IMR-90 (cell line): ENCODE measurements at regions not wholly inside any gene's neighbourhood (a gene's known extent, or its start where the extent isn't known, plus 50 kb on each side); places are given as distances from the start of the nearest gene placed in this dataset.

Source experiments
- ATAC-seq: fragments of 200-7000 bp; cut with Tn5 transposase; 2 replicates; pipeline ENCODE4 v1.9.1; 2020; ENCODE audit warnings: low read depth, mild to moderate bottlenecking, moderate library complexity
- BruUV-seq: library from RNA; stranded (reverse); fragments of 400-500 nt; replicated peaks from 2 replicates; lab custom pipeline; 2021; lab: Mats Ljungman, UMichigan
- CTCF ChIA-PET: fragments of 300-600 bp; formaldehyde crosslinking; extraction: SDS; loops from one replicate; lab custom pipeline; 2021; ENCODE audit warnings: antibody characterized with exemption; lab: Yijun Ruan, JAX
- POLR2A ChIA-PET: fragments of 300-600 bp; sonication (Branson Sonifier 250); formaldehyde crosslinking; loops from one replicate; lab custom pipeline; 2022; ENCODE audit warnings: antibody characterized with exemption; ENCODE audit not compliant: unreplicated experiment; lab: Charles Lee
- DNase-seq: peaks from one replicate; pipeline ENCODE4 v3.0.0; 2013
- H2AFZ ChIP-seq: replicated peaks from 2 replicates; pipeline ENCODE3; 2013; ENCODE audit warnings: low read length, mild to moderate bottlenecking; ENCODE audit not compliant: poor library complexity
- H2AK5ac ChIP-seq: 2 replicates; pipeline ENCODE4 v1.6.1; 2013; ENCODE audit warnings: low read depth, low read length, inconsistent platforms
- H2AK9ac ChIP-seq: replicated peaks from 2 replicates; pipeline ENCODE3; 2013; ENCODE audit warnings: mild to moderate bottlenecking, low read depth, low read length, moderate library complexity; ENCODE audit not compliant: poor library complexity
- H2BK120ac ChIP-seq: 2 replicates; pipeline ENCODE4 v1.6.1; 2013; ENCODE audit warnings: low read depth, low read length, inconsistent platforms
- H2BK15ac ChIP-seq: 3 replicates; pipeline ENCODE4 v1.6.1; 2013; ENCODE audit warnings: low read depth, low read length, inconsistent platforms
- H2BK20ac ChIP-seq: 2 replicates; pipeline ENCODE4 v1.6.1; 2013; ENCODE audit warnings: low read depth, mild to moderate bottlenecking, inconsistent platforms, low read length, moderate library complexity
- H2BK5ac ChIP-seq: 2 replicates; pipeline ENCODE4 v1.6.1; 2013; ENCODE audit warnings: mild to moderate bottlenecking, low read depth, low read length, inconsistent platforms; ENCODE audit not compliant: poor library complexity, severe bottlenecking
- H3K14ac ChIP-seq: replicated peaks from 2 replicates; pipeline ENCODE4 v1.6.1; 2013; ENCODE audit warnings: low read depth, low read length, inconsistent platforms
- H3K18ac ChIP-seq: 2 replicates; pipeline ENCODE4 v1.6.1; 2013; ENCODE audit warnings: low read depth, low read length, control low read depth
- H3K23ac ChIP-seq: 2 replicates; pipeline ENCODE4 v1.6.1; 2013; ENCODE audit warnings: low read depth, low read length, inconsistent platforms
- H3K27ac ChIP-seq: 2 replicates; pipeline ENCODE4 v1.5.1; 2013; ENCODE audit warnings: mild to moderate bottlenecking, control low read depth, low read length; ENCODE audit not compliant: insufficient read depth
- H3K27me3 ChIP-seq: 2 replicates; pipeline ENCODE4 v1.6.1; 2013; ENCODE audit warnings: low read length; ENCODE audit not compliant: control insufficient read depth, insufficient read depth
- H3K36me3 ChIP-seq: 2 replicates; pipeline ENCODE4 v1.6.1; 2013; ENCODE audit warnings: low read length, mixed read lengths; ENCODE audit not compliant: control insufficient read depth, insufficient read depth
- H3K4ac ChIP-seq: 2 replicates; pipeline ENCODE4 v1.6.1; 2013; ENCODE audit warnings: low read depth, low read length, inconsistent platforms
- H3K4me1 ChIP-seq: 2 replicates; pipeline ENCODE4 v1.6.1; 2013; ENCODE audit warnings: low read length, mixed read lengths; ENCODE audit not compliant: control insufficient read depth, insufficient read depth
- H3K4me2 ChIP-seq: 2 replicates; pipeline ENCODE4 v1.6.1; 2013; ENCODE audit warnings: low read depth, mild to moderate bottlenecking, control low read depth, low read length, moderate library complexity
- H3K4me3 ChIP-seq: 2 replicates; pipeline ENCODE4 v1.5.1; 2013; ENCODE audit warnings: low read depth, mild to moderate bottlenecking, control low read depth, low read length, moderate library complexity; ENCODE audit not compliant: insufficient read depth
- H3K56ac ChIP-seq: 2 replicates; pipeline ENCODE4 v1.6.1; 2013; ENCODE audit warnings: low read length, inconsistent platforms; ENCODE audit not compliant: insufficient read depth; ENCODE audit errors: extremely low read depth
- H3K79me1 ChIP-seq, 2 experiments: 2 replicates each; pipeline ENCODE4 v1.6.1; 2013; ENCODE audit warnings: low read length in 2 of 2, inconsistent platforms in 1 of 2, low read depth in 1 of 2
- H3K9ac ChIP-seq: 2 replicates; pipeline ENCODE4 v1.6.1; 2013; ENCODE audit warnings: low read depth, low read length, control low read depth
- H3K9me1 ChIP-seq: 2 replicates; pipeline ENCODE4 v1.6.1; 2013; ENCODE audit warnings: low read length, inconsistent platforms; ENCODE audit not compliant: insufficient read depth
- H3K9me3 ChIP-seq: 2 replicates; pipeline ENCODE4 v1.6.1; 2013; ENCODE audit warnings: low read length; ENCODE audit not compliant: control insufficient read depth, insufficient read depth
- H4K20me1 ChIP-seq: 2 replicates; pipeline ENCODE4 v1.6.1; 2013; ENCODE audit warnings: low read length, inconsistent platforms; ENCODE audit not compliant: insufficient read depth
- H4K5ac ChIP-seq: 2 replicates; pipeline ENCODE4 v1.6.1; 2013; ENCODE audit warnings: mild to moderate bottlenecking, low read depth, low read length, control low read depth
- H4K8ac ChIP-seq, 2 experiments: 2 replicates each; pipeline ENCODE4 v1.6.1; 2013; ENCODE audit warnings: low read depth in 2 of 2, low read length in 2 of 2, control low read depth in 1 of 2, inconsistent platforms in 1 of 2
- H4K91ac ChIP-seq: 2 replicates; pipeline ENCODE4 v1.6.1; 2013; ENCODE audit warnings: low read depth, low read length, inconsistent platforms; ENCODE audit not compliant: insufficient read depth
- CTCF ChIP-seq: conservative IDR thresholded peaks from 2 replicates; pipeline ENCODE4 v1.5.1; 2012; ENCODE audit warnings: mild to moderate bottlenecking, low read depth, low read length, improper control_type of control experiment
- POLR2A ChIP-seq: IDR thresholded peaks from 2 replicates; pipeline ENCODE4 v1.6.1; 2012; ENCODE audit warnings: mild to moderate bottlenecking, low read depth, low read length
- USF2 ChIP-seq: fragments of 150-350 bp; IDR thresholded peaks from 2 replicates; pipeline ENCODE4 v1.6.1; 2017; ENCODE audit warnings: mild to moderate bottlenecking, antibody characterized with exemption, low read length, low read depth
- WGBS, 2 experiments: methylation state at CpG; one replicate each; pipeline versions ENCODE4 v1.1.5 to v1.1.7; 2013; ENCODE audit warnings: missing lambda C conversion rate in 2 of 2; ENCODE audit not compliant: insufficient read length in 1 of 2; ENCODE audit errors: extremely low coverage in 2 of 2; 5-methylcytosine and 5-hydroxymethylcytosine counted together
- dilution Hi-C: fragments of 300-500 bp; cut with HindIII; formaldehyde crosslinking; loops from one replicate; pipeline ENCODE4 v1.14.3; 2018; ENCODE audit warnings: low sequenced_read_pairs; ENCODE audit not compliant: unreplicated experiment
- in situ Hi-C: fragments of 300-500 bp; cut with MboI; formaldehyde crosslinking; loops from 3 replicates; pipeline ENCODE4 v1.14.3; 2019; ENCODE audit warnings: low sequenced_read_pairs, inconsistent platforms, mixed read lengths
- intact Hi-C: fragments of 100-400 bp; cut with micrococcal nuclease; formaldehyde crosslinking; loops from 2 replicates; pipeline ENCODE4 v1.10.0; 2022

- H2BK15ac ChIP-seq, result no peak overlapping the region
- no peak overlapping the region for H3K23ac ChIP-seq
- no peak overlapping the region for H2AFZ ChIP-seq
- H4K20me1 ChIP-seq, result no peaks in the 10 kb centered on the region
- no TSS peak for BruUV-seq
- no peak overlapping the region for H3K4me2 ChIP-seq
- no peak overlapping the region for H4K91ac ChIP-seq
- no peak overlapping the region for H3K18ac ChIP-seq
- no peak for DNase-seq
- TF ChIP-seq USF2, result no peak
- TF ChIP-seq CTCF, result no peak
- no peak for TF ChIP-seq POLR2A
- in situ Hi-C loops (no loop called here), dilution Hi-C loops (no loop called here), intact Hi-C loops (no loop called here)
- no peak overlapping the region for H4K5ac ChIP-seq
- H2AK5ac ChIP-seq, result no peak overlapping the region
- H3K36me3 ChIP-seq, result no peaks in the 10 kb centered on the region
- H2AK9ac ChIP-seq, result no peak overlapping the region
- no peak overlapping the region for H3K4me3 ChIP-seq
- H3K27ac ChIP-seq, result no peak overlapping the region
- no peak overlapping the region for H3K9ac ChIP-seq
- no peak overlapping the region for H3K4ac ChIP-seq
- POLR2A ChIA-PET, result no interaction called here
- H3K9me1 ChIP-seq, result no peaks in the 10 kb centered on the region
- CTCF ChIA-PET, result no interaction called here
- H3K4me1 ChIP-seq, result no peaks in the 10 kb centered on the region
- no peak overlapping the region for H3K14ac ChIP-seq
- peaks cover 9% of the 10 kb centered on the region for H3K9me3 ChIP-seq
- H4K8ac ChIP-seq, result no peak overlapping the region
- H2BK120ac ChIP-seq, result no peak overlapping the region
- ATAC-seq, result no peak
- WGBS, 2 experiments, result no CpG with 5 or more reads among the region's 4 CpGs
- H3K79me1 ChIP-seq, result no peaks in the 10 kb centered on the region
- H3K56ac ChIP-seq, result no peak overlapping the region
- H2BK20ac ChIP-seq, result no peak overlapping the region
- H2BK5ac ChIP-seq, result no peak overlapping the region
- no peaks in the 10 kb centered on the region for H3K27me3 ChIP-seq
Measured at GRCh38 chr9:1235650-1236049, 185.5 kb downstream of the DMRT2 start.
